GM12874 (cell line): ENCODE measurements at regions not wholly inside any gene's neighbourhood (a gene's known extent, or its start where the extent isn't known, plus 50 kb on each side); places are given as distances from the start of the nearest gene placed in this dataset.

Experiments used
- CTCF ChIP-seq: IDR thresholded peaks from 2 replicates; pipeline ENCODE4 v1.5.1; 2011; ENCODE audit warnings: low read depth, mild to moderate bottlenecking, control low read depth, low read length, moderate library complexity; ENCODE audit not compliant: insufficient read depth

GRCh38 chr2:207276248-207276647 is 110.5 kb upstream of the KLF7 start:
- no peak for TF ChIP-seq CTCF

- no peak for TF ChIP-seq CTCF
Measured at GRCh38 chr2:207276858-207277257, 111.1 kb upstream of the KLF7 start.

GRCh38 chr2:207279520-207279919 is 113.8 kb upstream of the KLF7 start:
- TF ChIP-seq CTCF: no peak

- no peak for TF ChIP-seq CTCF
Measured at GRCh38 chr2:207281436-207281835, 115.7 kb upstream of the KLF7 start.

- no peak for TF ChIP-seq CTCF
Measured at GRCh38 chr2:207282916-207283315, 117.2 kb upstream of the KLF7 start.

GRCh38 chr2:207283356-207283755 is 117.6 kb upstream of the KLF7 start:
- TF ChIP-seq CTCF: no peak

- no peak for TF ChIP-seq CTCF
Measured at GRCh38 chr2:207284556-207285472, 119.1 kb upstream of the KLF7 start.
